ENCODE measurements at regions not wholly inside any gene's neighbourhood (a gene's known extent, or its start where the extent isn't known, plus 50 kb on each side); places are given as distances from the start of the nearest gene placed in this dataset.

DNA sequence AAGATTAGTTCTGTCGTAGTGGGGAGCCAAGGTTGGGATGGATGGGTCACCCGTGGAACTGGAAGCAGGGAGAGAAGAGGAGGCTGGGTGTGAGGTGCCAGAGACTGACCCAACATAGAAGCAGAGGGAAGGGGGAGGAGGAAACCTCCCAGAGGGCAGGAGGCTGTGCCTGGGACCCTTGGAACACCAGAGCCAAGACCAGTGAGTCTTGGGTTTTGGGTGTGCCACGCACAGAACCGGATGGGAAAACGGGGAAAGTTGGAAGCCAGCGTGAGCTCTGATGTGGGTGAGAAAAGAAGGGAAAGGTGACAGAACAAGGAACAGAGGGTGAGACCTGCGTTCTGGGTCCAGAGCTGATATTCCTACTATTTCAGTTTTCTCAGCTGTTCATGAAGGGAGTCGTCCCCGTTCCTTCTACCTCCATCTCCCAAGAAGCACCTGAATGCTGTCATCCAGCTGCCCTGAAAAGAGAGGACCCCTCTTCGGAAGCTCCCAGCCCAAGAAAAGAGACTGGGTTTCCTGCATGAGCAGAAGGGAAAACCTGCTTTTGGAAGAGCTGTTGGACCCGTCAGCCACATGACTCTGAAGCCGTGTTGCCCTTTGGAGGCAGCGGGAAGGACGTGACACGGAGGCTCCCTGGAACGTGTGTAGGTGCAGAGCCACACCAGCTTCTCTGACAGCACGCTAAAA lies 250.1 kb downstream of the NDUFA10 start:
- no peak for TF ChIP-seq POLR2AphosphoS5 (IDR thresholded peaks at IDR 0.05; ENCODE audit: low read depth, low read length)
- no peak for TF ChIP-seq REST (IDR thresholded peaks at IDR 0.05; ENCODE audit: insufficient read depth in 1 of 2, low read depth in 2 of 2, low read length in 2 of 2)
- TF ChIP-seq TAF1 (IDR thresholded peaks at IDR 0.05; ENCODE audit: borderline replicate concordance, insufficient read depth, low read length): no peak
- TF ChIP-seq FOXP2 (optimal IDR thresholded peaks at IDR 0.05; ENCODE audit: borderline replicate concordance, extremely low read depth, extremely low read length, insufficient read depth): no peak
- TF ChIP-seq SIN3A (IDR thresholded peaks at IDR 0.05; ENCODE audit: borderline replicate concordance, insufficient read depth, low read length): no peak

DNA sequence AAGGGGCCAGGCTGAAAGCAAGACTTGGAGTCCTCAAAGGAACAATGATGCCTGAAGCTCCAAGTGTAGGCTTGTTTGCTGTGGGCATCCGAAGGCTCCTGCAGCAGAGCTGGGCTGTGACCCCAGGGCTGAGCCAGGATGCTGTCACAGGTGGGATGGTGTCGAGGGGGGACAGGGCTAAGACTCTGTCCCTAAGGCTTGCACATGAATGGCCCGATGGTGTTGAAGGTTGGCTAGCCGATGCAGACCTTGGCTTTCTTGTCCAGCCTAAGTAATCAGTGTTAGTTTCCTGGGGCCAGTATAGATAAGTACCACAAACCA lies 251.0 kb downstream of the NDUFA10 start:
- TF ChIP-seq POLR2AphosphoS5 (IDR thresholded peaks at IDR 0.05; ENCODE audit: low read depth, low read length) (no peak), SIN3A (IDR thresholded peaks at IDR 0.05; ENCODE audit: borderline replicate concordance, insufficient read depth, low read length) (no peak), TAF1 (IDR thresholded peaks at IDR 0.05; ENCODE audit: borderline replicate concordance, insufficient read depth, low read length) (no peak), FOXP2 (optimal IDR thresholded peaks at IDR 0.05; ENCODE audit: borderline replicate concordance, extremely low read depth, extremely low read length, insufficient read depth) (no peak), REST (IDR thresholded peaks at IDR 0.05; ENCODE audit: insufficient read depth in 1 of 2, low read depth in 2 of 2, low read length in 2 of 2) (no peak)

DNA sequence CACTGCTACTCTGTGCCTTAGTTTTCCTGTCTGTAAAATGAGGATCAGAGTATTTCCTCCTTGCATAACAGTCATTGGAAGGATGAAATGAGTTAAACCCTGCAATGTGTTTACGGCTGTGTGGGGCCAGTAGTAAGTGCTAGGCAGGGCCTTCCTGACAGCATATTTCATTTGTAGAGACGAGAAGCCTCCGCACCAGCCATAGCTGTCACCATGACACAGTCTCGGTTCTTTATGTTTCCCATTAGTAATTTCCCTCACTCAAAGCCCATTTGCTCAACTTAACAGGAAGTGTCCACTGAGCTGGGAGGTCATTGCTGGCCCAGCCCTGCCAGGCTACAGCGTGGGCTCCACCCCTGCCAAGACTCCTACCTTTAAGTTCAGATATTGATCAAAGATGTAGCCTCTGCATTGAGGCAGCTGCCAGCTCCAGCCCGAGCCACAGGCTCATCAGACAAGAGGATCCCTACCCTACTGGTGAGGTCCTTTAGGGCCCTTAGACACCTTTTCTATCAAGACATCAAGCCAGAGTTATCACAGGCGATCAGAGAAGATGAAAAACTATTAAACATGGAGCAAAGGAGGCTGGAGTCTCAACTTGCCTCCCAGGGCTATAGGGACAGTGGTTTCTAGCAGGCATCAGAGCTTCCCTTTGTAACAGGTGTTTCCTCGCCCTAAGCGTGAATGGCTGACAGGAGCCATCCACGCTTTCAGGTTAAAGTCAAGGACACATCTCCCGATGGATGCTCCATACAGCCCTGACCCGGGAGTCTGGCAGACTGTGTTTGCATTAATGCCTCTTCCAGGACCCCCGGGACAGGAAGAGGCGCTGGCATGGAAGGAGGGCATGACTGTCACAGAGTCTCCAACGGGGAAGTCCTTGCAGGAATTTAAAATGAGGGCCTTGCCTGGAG lies 251.7 kb downstream of the NDUFA10 start:
- no peak for TF ChIP-seq POLR2AphosphoS5 (IDR thresholded peaks at IDR 0.05; ENCODE audit: low read depth, low read length)
- no peak for TF ChIP-seq SIN3A (IDR thresholded peaks at IDR 0.05; ENCODE audit: borderline replicate concordance, insufficient read depth, low read length)
- TF ChIP-seq FOXP2 (optimal IDR thresholded peaks at IDR 0.05; ENCODE audit: borderline replicate concordance, extremely low read depth, extremely low read length, insufficient read depth): no peak
- no peak for TF ChIP-seq REST (IDR thresholded peaks at IDR 0.05; ENCODE audit: insufficient read depth in 1 of 2, low read depth in 2 of 2, low read length in 2 of 2)

- TF ChIP-seq TAF1 (IDR thresholded peaks at IDR 0.05; ENCODE audit: borderline replicate concordance, insufficient read depth, low read length) (no peak), POLR2AphosphoS5 (IDR thresholded peaks at IDR 0.05; ENCODE audit: low read depth, low read length) (no peak), SIN3A (IDR thresholded peaks at IDR 0.05; ENCODE audit: borderline replicate concordance, insufficient read depth, low read length) (no peak), FOXP2 (optimal IDR thresholded peaks at IDR 0.05; ENCODE audit: borderline replicate concordance, extremely low read depth, extremely low read length, insufficient read depth) (no peak), REST (IDR thresholded peaks at IDR 0.05; ENCODE audit: insufficient read depth in 1 of 2, low read depth in 2 of 2, low read length in 2 of 2) (no peak)
Measured at GRCh38 chr2:239772721-239773120, 252.4 kb downstream of the NDUFA10 start.
